Body of pancreas (tissue), 4 donors: ENCODE measurements at regions not wholly inside any gene's neighbourhood (a gene's known extent, or its start where the extent isn't known, plus 50 kb on each side); places are given as distances from the start of the nearest gene placed in this dataset.

Experiments
- ATAC-seq: fragments of 150-250 bp; one replicate; pipeline ENCODE4 v1.9.1; 2016
- DNase-seq, 4 donors: peaks; one replicate each; pipeline ENCODE4 v3.0.0-alpha.2; 2019
- H3K27ac ChIP-seq, 4 donors: fragments of 200-600 bp; sonication (generic); 1 replicate in 3 of 4; 2 replicates in 1 of 4; pipeline versions ENCODE4 v1.5.1 to v1.6.1; 2016 to 2019; ENCODE audit warnings: mild to moderate bottlenecking in 1 of 4, mixed read lengths in 1 of 4, moderate library complexity in 1 of 4
- H3K27me3 ChIP-seq, 2 donors: fragments of 200-600 bp; sonication (generic); one replicate each; pipeline ENCODE4 v1.6.0; 2016; ENCODE audit warnings: mild to moderate bottlenecking in 1 of 2
- H3K36me3 ChIP-seq, 2 donors: fragments of 200-600 bp; sonication (generic); replicated peaks in 1 of 2; 2 replicates each; pipeline ENCODE4 v1.5.1; 2016; ENCODE audit warnings: low read depth in 2 of 2; ENCODE audit not compliant: insufficient read depth in 1 of 2
- H3K4me1 ChIP-seq: fragments of 200-600 bp; sonication (generic); one replicate; pipeline ENCODE4 v1.6.0; 2016
- H3K4me3 ChIP-seq, 2 donors: fragments of 200-600 bp; sonication (generic); 1 replicate in 1 of 2; 2 replicates in 1 of 2; pipeline ENCODE4 v1.5.1; 2016 to 2019
- H3K9me3 ChIP-seq, 3 donors: fragments of 200-600 bp; sonication (generic); 1 replicate in 2 of 3; 2 replicates in 1 of 3; pipeline ENCODE4 v1.5.1; 2016
- CTCF ChIP-seq, 7 experiments: fragments of 450-650 bp in 4 of 7; fragments of 200-600 bp in 3 of 7; sonication (generic) in 3 of 7; IDR thresholded peaks; one replicate each; pipeline ENCODE4 v1.5.1; 2016 to 2019; ENCODE audit warnings: antibody characterized with exemption in 7 of 7
- POLR2A ChIP-seq, 3 donors: fragments of 450-650 bp; IDR thresholded peaks; one replicate each; pipeline ENCODE4 v1.6.1; 2016; ENCODE audit warnings: antibody characterized with exemption in 3 of 3, mild to moderate bottlenecking in 2 of 3
- WGBS, 2 donors: methylation state at CpG; one replicate each; pipeline ENCODE4 v1.1.5; 2017; 5-methylcytosine and 5-hydroxymethylcytosine counted together
- intact Hi-C: fragments of 100-400 bp; cut with DNase I; formaldehyde crosslinking; loops from one replicate; pipeline ENCODE4 v1.15.1; 2023

DNA sequence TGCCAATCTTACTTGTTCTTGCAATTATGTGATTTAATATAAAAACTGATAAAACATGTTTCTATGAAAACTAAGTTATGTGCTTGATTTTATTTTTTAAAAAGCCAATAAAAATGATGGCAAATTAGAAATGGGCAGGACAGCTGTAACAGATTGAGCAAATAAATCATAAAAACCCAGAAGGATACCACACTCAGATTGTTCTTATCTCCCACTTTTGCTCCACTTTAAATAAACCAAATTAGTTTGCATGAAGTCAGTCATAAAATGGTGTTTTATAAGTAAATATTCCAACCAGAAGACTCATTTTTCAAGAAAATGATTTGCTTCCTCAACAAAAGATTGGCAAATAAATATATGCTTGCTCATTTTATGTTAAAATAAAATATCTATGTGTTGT lies 307.9 kb upstream of the G2E3 start:
- DNase-seq = no peak
- H3K27ac ChIP-seq = no peak overlapping the region
- ATAC-seq = no peak
- intact Hi-C loops = no loop called here
- no peaks in the 10 kb centered on the region for H3K27me3 ChIP-seq
- no peak overlapping the region for H3K4me3 ChIP-seq
- H3K9me3 ChIP-seq = no peaks in the 10 kb centered on the region
- TF ChIP-seq POLR2A (IDR thresholded peaks at IDR 0.05) (no peak), CTCF (IDR thresholded peaks at IDR 0.05) (no peak)
- H3K36me3 ChIP-seq = no peaks in the 10 kb centered on the region
- H3K4me1 ChIP-seq = no peaks in the 10 kb centered on the region

GRCh38 chr14:30251557-30252100 lies 307.3 kb upstream of the G2E3 start:
- ATAC-seq = no peak
- no peak for TF ChIP-seq CTCF (IDR thresholded peaks at IDR 0.05)
- TF ChIP-seq POLR2A (IDR thresholded peaks at IDR 0.05) = no peak
- 72% methylated on average over 6 of the region's 6 CpGs for WGBS, 2 donors

DNA sequence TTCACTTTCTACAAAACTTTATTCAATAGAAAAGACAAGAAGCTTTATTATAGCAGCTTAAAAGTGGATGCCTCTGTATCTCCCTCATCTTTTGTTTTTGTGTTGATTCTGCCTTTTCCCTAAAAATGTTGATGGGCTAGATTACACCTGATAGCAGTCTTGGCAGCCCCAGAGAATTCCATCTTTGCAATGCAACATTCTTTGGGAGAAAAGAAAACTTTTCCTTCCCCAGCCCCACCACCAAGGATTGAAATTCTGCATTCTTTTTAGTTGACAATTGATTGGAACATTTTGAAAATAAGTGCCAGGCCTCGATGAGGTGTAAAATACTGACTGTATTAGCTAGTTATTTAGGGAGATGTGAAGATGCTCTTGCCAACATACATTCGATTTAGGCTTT lies 306.8 kb upstream of the G2E3 start:
- no peak for TF ChIP-seq POLR2A (IDR thresholded peaks at IDR 0.05)
- TF ChIP-seq CTCF (IDR thresholded peaks at IDR 0.05) = no peak
- Histone ChIP-seq H3K4me3 (no peak overlapping the region), H3K36me3 (no peaks in the 10 kb centered on the region), H3K27ac (no peak overlapping the region), H3K4me1 (no peaks in the 10 kb centered on the region), H3K9me3 (no peaks in the 10 kb centered on the region), H3K27me3 (no peaks in the 10 kb centered on the region)
- 57 to 75% methylated on average over 2 of the region's 2 CpGs for WGBS, 2 donors
- intact Hi-C loops = no loop called here
- DNase-seq (no peak), ATAC-seq (no peak)

More at GRCh38 chr14:30251557-30252100, 307.3 kb upstream of the G2E3 start:
- intact Hi-C loops = no loop called here
- no peaks in the 10 kb centered on the region for H3K9me3 ChIP-seq
- no peak for DNase-seq
- no peaks in the 10 kb centered on the region for H3K27me3 ChIP-seq
- no peak overlapping the region for H3K4me3 ChIP-seq
- H3K36me3 ChIP-seq = no peaks in the 10 kb centered on the region
- no peak overlapping the region for H3K27ac ChIP-seq
- H3K4me1 ChIP-seq = no peaks in the 10 kb centered on the region

- Histone ChIP-seq H3K9me3 (no peaks in the 10 kb centered on the region), H3K4me1 (no peaks in the 10 kb centered on the region), H3K4me3 (no peak overlapping the region), H3K36me3 (no peaks in the 10 kb centered on the region), H3K27ac (no peak overlapping the region), H3K27me3 (no peaks in the 10 kb centered on the region)
- DNase-seq (no peak), ATAC-seq (no peak)
- intact Hi-C loops = no loop called here
- 70 to 72% methylated on average over 6 of the region's 6 CpGs for WGBS, 2 donors
- no peak for TF ChIP-seq POLR2A (IDR thresholded peaks at IDR 0.05)
- TF ChIP-seq CTCF (IDR thresholded peaks at IDR 0.05) = no peak
Measured at GRCh38 chr14:30252783-30253674, 305.9 kb upstream of the G2E3 start.

- no peak for DNase-seq
- ATAC-seq = no peak
- Histone ChIP-seq H3K4me3 (no peak overlapping the region), H3K27me3 (no peaks in the 10 kb centered on the region), H3K27ac (no peak overlapping the region), H3K9me3 (no peaks in the 10 kb centered on the region), H3K4me1 (no peaks in the 10 kb centered on the region), H3K36me3 (no peaks in the 10 kb centered on the region)
- no peak for TF ChIP-seq CTCF (IDR thresholded peaks at IDR 0.05)
- no peak for TF ChIP-seq POLR2A (IDR thresholded peaks at IDR 0.05)
- WGBS, 2 donors = 77 to 81% methylated on average over 2 of the region's 2 CpGs
- intact Hi-C loops = no loop called here
Measured at GRCh38 chr14:30256627-30257026, 302.3 kb upstream of the G2E3 start.
